Gastrocnemius medialis (tissue), 4 donors: ENCODE measurements at regions not wholly inside any gene's neighbourhood (a gene's known extent, or its start where the extent isn't known, plus 50 kb on each side); places are given as distances from the start of the nearest gene placed in this dataset.

Experiments
- ATAC-seq, 2 donors: fragments of 150-250 bp; one replicate each; pipeline ENCODE4 v1.9.1; 2016
- DNase-seq, 2 donors: peaks; one replicate each; pipeline ENCODE4 v3.0.0-alpha.2; 2019
- H3K27ac ChIP-seq, 4 donors: fragments of 200-600 bp; sonication (generic); 1 replicate in 1 of 4; 2 replicates in 3 of 4; pipeline ENCODE4 v1.5.1; 2016 to 2018; ENCODE audit warnings: mild to moderate bottlenecking in 2 of 4, moderate library complexity in 1 of 4
- H3K27me3 ChIP-seq, 3 donors: fragments of 200-600 bp; sonication (generic) in 2 of 3; 1 replicate in 1 of 3; 2 replicates in 2 of 3; pipeline versions ENCODE4 v1.5.1 to v1.6.0; 2016 to 2019; ENCODE audit warnings: mild to moderate bottlenecking in 1 of 3, moderate library complexity in 1 of 3
- H3K36me3 ChIP-seq, 2 donors: fragments of 200-600 bp; sonication (generic) in 1 of 2; one replicate each; pipeline ENCODE4 v1.5.1; 2017 to 2018
- H3K4me1 ChIP-seq, 2 donors: fragments of 200-600 bp; sonication (generic) in 1 of 2; one replicate each; pipeline ENCODE4 v1.5.1; 2016 to 2017; ENCODE audit warnings: mild to moderate bottlenecking in 2 of 2
- H3K4me3 ChIP-seq, 4 donors: fragments of 200-600 bp; sonication (generic) in 3 of 4; 1 replicate in 1 of 4; 2 replicates in 3 of 4; pipeline ENCODE4 v1.5.1; 2016 to 2019; ENCODE audit warnings: mild to moderate bottlenecking in 2 of 4
- H3K9me3 ChIP-seq, 3 donors: fragments of 200-600 bp; sonication (generic) in 2 of 3; 1 replicate in 1 of 3; 2 replicates in 2 of 3; pipeline ENCODE4 v1.5.1; 2016 to 2019
- POLR2A ChIP-seq, 2 donors: fragments of 450-650 bp; IDR thresholded peaks; one replicate each; pipeline ENCODE4 v1.6.1; 2017; ENCODE audit warnings: antibody characterized with exemption in 2 of 2, mild to moderate bottlenecking in 2 of 2, moderate library complexity in 2 of 2
- in situ Hi-C, 4 donors: fragments of 200-750 bp; cut with MboI; loops; one replicate each; pipeline versions ENCODE4 v1.15.0 to v1.8.0; 2017; ENCODE audit warnings: low sequenced_read_pairs in 4 of 4
- intact Hi-C: fragments of 100-400 bp; cut with DNase I; formaldehyde crosslinking; loops from one replicate; pipeline ENCODE4 v1.15.1; 2023; ENCODE audit warnings: low total_unique reads
- TF ChIP-seq, protein P1 (sequence below), 5 experiments: fragments of 450-650 bp in 3 of 5; fragments of 200-600 bp in 2 of 5; sonication (generic) in 2 of 5; IDR thresholded peaks in 4 of 5; conservative IDR thresholded peaks in 1 of 5; 1 replicate in 4 of 5; 2 replicates in 1 of 5; pipeline ENCODE4 v1.5.1; 2016 to 2019; ENCODE audit warnings: antibody characterized with exemption in 5 of 5, mild to moderate bottlenecking in 3 of 5, moderate library complexity in 3 of 5

DNA sequence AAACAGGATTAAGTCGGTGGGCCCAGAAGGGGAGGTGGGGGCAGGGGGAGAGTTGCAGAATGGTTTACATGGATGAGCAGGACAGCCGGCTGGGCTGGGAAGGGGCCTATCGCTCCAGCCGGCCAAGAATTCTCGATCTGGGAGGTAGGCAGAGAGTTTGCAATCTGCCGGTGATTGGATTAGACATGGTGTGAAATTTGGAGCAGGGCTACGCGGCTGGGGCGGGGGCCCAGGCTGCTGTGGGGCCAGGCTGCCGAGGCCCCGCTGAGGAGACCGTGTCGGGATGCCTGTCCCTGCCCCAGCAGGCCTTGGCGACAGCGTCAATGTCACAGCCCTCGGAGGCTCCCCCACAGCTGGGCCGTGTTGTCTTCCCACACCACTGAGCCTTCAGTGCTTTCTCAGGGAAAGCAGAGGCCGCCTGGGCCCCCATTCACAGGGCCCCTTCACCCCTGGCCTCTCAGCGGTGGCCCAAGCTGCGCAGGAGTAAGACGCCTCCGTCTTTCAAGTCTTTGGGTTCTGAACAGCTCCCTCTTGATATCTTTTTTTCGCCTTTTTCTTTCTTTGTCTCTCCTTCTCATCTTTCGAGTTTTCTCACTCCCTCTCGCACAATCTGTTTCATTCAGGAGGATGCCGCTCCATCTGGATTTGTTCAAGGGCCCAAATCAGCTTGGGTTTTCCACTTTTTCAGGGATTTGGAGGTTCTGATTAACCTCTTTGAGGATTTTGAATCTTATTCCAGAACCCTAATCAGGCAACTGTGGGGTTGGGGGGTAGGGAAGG is 117.5 kb upstream of the PARP11 start:
- peaks cover 0 to 3% (median 0%) of the 10 kb centered on the region in 3 donors for H3K27me3 ChIP-seq
- no peak overlapping the region for H3K4me3 ChIP-seq
- no peaks in the 10 kb centered on the region for H3K36me3 ChIP-seq
- H3K27ac ChIP-seq = no peak overlapping the region
- no peaks in the 10 kb centered on the region for H3K9me3 ChIP-seq
- in situ Hi-C loops (no loop called here), intact Hi-C loops (loop anchor here (10.0 kb wide), 1 partner anchor 284 kb away; the partner anchor contains the start of gene CCND2)
- no peak for DNase-seq
- H3K4me1 ChIP-seq = no peaks in the 10 kb centered on the region
- no peak for ATAC-seq
- TF ChIP-seq, protein P1, sequence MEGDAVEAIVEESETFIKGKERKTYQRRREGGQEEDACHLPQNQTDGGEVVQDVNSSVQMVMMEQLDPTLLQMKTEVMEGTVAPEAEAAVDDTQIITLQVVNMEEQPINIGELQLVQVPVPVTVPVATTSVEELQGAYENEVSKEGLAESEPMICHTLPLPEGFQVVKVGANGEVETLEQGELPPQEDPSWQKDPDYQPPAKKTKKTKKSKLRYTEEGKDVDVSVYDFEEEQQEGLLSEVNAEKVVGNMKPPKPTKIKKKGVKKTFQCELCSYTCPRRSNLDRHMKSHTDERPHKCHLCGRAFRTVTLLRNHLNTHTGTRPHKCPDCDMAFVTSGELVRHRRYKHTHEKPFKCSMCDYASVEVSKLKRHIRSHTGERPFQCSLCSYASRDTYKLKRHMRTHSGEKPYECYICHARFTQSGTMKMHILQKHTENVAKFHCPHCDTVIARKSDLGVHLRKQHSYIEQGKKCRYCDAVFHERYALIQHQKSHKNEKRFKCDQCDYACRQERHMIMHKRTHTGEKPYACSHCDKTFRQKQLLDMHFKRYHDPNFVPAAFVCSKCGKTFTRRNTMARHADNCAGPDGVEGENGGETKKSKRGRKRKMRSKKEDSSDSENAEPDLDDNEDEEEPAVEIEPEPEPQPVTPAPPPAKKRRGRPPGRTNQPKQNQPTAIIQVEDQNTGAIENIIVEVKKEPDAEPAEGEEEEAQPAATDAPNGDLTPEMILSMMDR (IDR thresholded peaks at IDR 0.05 in 4 of 5, conservative IDR thresholded peaks at IDR 0.05 in 1 of 5) = no peak
- TF ChIP-seq POLR2A (IDR thresholded peaks at IDR 0.05) = no peak

DNA sequence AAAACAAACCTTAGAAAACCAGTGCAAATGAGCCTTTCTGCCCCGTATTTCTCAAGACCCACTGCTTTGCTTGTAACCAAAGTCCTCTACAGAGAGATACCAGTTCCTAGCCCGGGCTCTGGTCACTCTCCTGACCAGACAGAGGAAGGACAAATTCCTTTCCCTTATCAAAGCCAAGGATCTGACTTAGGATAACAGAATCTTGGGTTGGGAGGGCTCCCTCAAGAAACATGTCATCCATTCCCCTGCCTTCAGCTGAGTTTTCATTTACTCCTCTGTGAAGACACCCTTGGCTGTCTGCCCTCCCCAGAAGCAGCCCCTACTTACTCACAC is 116.0 kb upstream of the PARP11 start:
- in situ Hi-C loops = no loop called here
- ATAC-seq (no peak), DNase-seq (no peak)
- Histone ChIP-seq H3K9me3 (no peaks in the 10 kb centered on the region), H3K27ac (no peak overlapping the region), H3K27me3 (peaks cover 0 to 3% (median 0%) of the 10 kb centered on the region in 3 donors), H3K4me3 (no peak overlapping the region), H3K36me3 (no peaks in the 10 kb centered on the region), H3K4me1 (no peaks in the 10 kb centered on the region)
- no peak for TF ChIP-seq POLR2A (IDR thresholded peaks at IDR 0.05)
- TF ChIP-seq, protein P1 (IDR thresholded peaks at IDR 0.05 in 4 of 5, conservative IDR thresholded peaks at IDR 0.05 in 1 of 5) = no peak
- intact Hi-C loops = no loop called here

DNA sequence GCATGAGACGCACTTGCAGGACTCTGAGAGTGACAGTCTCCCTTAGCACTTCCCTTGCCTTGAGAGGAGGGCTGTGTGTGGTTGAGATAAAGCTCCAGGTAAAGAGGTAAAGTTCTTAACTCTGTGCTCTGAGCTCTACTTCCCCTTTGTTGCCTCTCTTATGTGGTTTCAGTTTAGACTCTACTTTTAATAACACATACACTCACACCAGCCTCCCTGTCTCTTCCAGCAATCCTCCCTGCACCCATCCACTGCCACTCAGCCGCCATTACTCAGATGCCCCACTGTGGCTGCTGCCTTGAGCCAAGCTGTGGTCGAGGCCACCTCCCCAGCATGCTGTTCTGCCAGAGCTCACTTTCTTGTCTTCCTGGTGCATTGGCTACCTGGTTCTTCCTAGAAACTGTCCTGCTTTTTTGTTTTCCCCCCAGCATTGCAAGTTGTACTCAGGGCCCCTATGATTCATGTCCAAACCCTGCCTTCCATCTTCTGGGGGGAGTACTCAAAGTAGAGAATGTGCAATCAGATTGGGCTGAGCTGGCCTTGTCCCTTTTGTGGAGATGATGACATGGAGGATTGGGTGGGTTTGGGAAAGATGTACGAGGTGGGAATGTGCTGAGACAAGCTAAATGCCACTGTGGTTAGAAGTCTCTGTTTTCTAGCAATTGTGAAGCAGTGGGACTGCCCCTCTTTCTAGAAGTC is 115.5 kb upstream of the PARP11 start:
- H3K27me3 ChIP-seq = peaks cover 0 to 3% (median 0%) of the 10 kb centered on the region in 3 donors
- no peak overlapping the region for H3K4me3 ChIP-seq
- no peaks in the 10 kb centered on the region for H3K4me1 ChIP-seq
- H3K36me3 ChIP-seq = no peaks in the 10 kb centered on the region
- no peaks in the 10 kb centered on the region for H3K9me3 ChIP-seq
- H3K27ac ChIP-seq = no peak overlapping the region
- no peak for TF ChIP-seq POLR2A (IDR thresholded peaks at IDR 0.05)
- TF ChIP-seq, protein P1 (IDR thresholded peaks at IDR 0.05 in 4 of 5, conservative IDR thresholded peaks at IDR 0.05 in 1 of 5) = no peak
- ATAC-seq = no peak
- in situ Hi-C loops = no loop called here
- intact Hi-C loops = no loop called here
- no peak for DNase-seq

DNA sequence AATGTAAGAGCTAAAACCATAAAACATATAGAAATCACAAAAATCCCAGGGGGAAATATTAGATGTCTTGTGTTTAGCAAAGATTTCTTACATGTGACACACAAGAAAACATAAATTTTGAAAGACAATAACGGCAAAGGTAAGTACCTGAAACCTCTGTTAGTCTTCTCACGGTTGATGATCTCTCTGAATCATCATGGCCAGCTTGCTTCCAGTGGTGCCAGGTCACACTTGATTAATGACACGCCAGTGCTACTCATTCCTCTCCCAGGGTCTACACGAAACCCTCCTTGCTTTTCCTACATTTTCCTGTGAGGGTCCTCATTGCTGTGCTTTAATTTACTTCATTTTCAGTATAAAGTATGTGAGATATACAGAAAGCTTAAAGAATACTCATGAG is 114.4 kb upstream of the PARP11 start:
- intact Hi-C loops = no loop called here
- no peak overlapping the region for H3K27ac ChIP-seq
- no peaks in the 10 kb centered on the region for H3K9me3 ChIP-seq
- ATAC-seq (no peak), DNase-seq (no peak)
- no peak overlapping the region for H3K4me3 ChIP-seq
- peaks cover 0 to 3% (median 0%) of the 10 kb centered on the region in 3 donors for H3K27me3 ChIP-seq
- no peaks in the 10 kb centered on the region for H3K36me3 ChIP-seq
- in situ Hi-C loops = no loop called here
- TF ChIP-seq, protein P1 (IDR thresholded peaks at IDR 0.05 in 4 of 5, conservative IDR thresholded peaks at IDR 0.05 in 1 of 5) = no peak
- TF ChIP-seq POLR2A (IDR thresholded peaks at IDR 0.05) = no peak
- no peaks in the 10 kb centered on the region for H3K4me1 ChIP-seq
